ENCODE measurements at regions not wholly inside any gene's neighbourhood (a gene's known extent, or its start where the extent isn't known, plus 50 kb on each side); places are given as distances from the start of the nearest gene placed in this dataset.

GRCh38 chr7:53800746-53801145 is 741.4 kb upstream of the VSTM2A start:
- CTCF ChIA-PET, result no interaction called here
- no peak for FAIRE-seq
- no peaks in the 10 kb centered on the region for H3K4me1 ChIP-seq (ENCODE audit: control insufficient read depth, insufficient read depth, low read length)
- in situ Hi-C loops (cut with MboI) (no loop called here), intact Hi-C loops (cut with micrococcal nuclease; ENCODE audit: unreplicated experiment) (no loop called here)
- no peak overlapping the region for H3K27ac ChIP-seq (ENCODE audit: control insufficient read depth, insufficient read depth)
- H3K4me3 ChIP-seq, result no peak overlapping the region
- H4K20me1 ChIP-seq (ENCODE audit: control insufficient read depth, insufficient read depth), result no peaks in the 10 kb centered on the region
- 35% methylated on average over 4 of the region's 4 CpGs for WGBS (ENCODE audit: insufficient coverage, insufficient replicate concordance, low lambda C conversion rate, missing lambda C conversion rate)
- SMC1A ChIA-PET (ENCODE audit: uncharacterized antibody, unreplicated experiment), result no interaction called here
- no TSS peak for BruUV-seq (replicated peaks)
- H3K27me3 ChIP-seq (replicated peaks in 1 of 2; ENCODE audit: control insufficient read depth in 2 of 2, insufficient read depth in 2 of 2, low read length in 1 of 2), result no peaks in the 10 kb centered on the region
- H3K4me2 ChIP-seq (ENCODE audit: control insufficient read depth, insufficient read depth), result no peak overlapping the region
- H3K36me3 ChIP-seq (ENCODE audit: control insufficient read depth in 2 of 2, insufficient read depth in 2 of 2, low read length in 1 of 2), result no peaks in the 10 kb centered on the region
- H3K9me3 ChIP-seq (replicated peaks; ENCODE audit: control insufficient read depth, insufficient read depth, low read length), result no peaks in the 10 kb centered on the region
- no peak overlapping the region for H3K9ac ChIP-seq (ENCODE audit: control insufficient read depth, insufficient read depth, low read length)
- no peaks in the 10 kb centered on the region for H3K79me2 ChIP-seq (ENCODE audit: control insufficient read depth, insufficient read depth, low read length)
- POLR2A ChIA-PET, result no interaction called here
- TF ChIP-seq POLR2AphosphoS2 (IDR thresholded peaks at IDR 0.05; ENCODE audit: low read depth, low read length) (no peak), ZBTB11 (CRISPR knock-in tag; IDR thresholded peaks at IDR 0.05) (no peak), RAD21 (IDR thresholded peaks at IDR 0.05; ENCODE audit: insufficient read depth, low read depth, low read length) (no peak), HCFC1 (IDR thresholded peaks at IDR 0.05; ENCODE audit: low read length) (no peak), HDGF (IDR thresholded peaks at IDR 0.05) (no peak)
- TF ChIP-seq, protein P1, sequence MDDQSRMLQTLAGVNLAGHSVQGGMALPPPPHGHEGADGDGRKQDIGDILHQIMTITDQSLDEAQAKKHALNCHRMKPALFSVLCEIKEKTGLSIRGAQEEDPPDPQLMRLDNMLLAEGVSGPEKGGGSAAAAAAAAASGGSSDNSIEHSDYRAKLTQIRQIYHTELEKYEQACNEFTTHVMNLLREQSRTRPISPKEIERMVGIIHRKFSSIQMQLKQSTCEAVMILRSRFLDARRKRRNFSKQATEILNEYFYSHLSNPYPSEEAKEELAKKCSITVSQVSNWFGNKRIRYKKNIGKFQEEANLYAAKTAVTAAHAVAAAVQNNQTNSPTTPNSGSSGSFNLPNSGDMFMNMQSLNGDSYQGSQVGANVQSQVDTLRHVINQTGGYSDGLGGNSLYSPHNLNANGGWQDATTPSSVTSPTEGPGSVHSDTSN (IDR thresholded peaks at IDR 0.05; ENCODE audit: insufficient replicate concordance, low read depth, low read length), result no peak
- RAD21 ChIA-PET (ENCODE audit: unreplicated experiment), result no interaction called here
- no peak for ATAC-seq
- DNase-seq (ENCODE audit: low read depth, low spot score), result no peak
- H2AFZ ChIP-seq (ENCODE audit: control insufficient read depth, low read depth, low read length), result no peak overlapping the region

All from GM12878 (cell line).